GM21423 (cell line): ENCODE measurements at regions not wholly inside any gene's neighbourhood (a gene's known extent, or its start where the extent isn't known, plus 50 kb on each side); places are given as distances from the start of the nearest gene placed in this dataset.

Experiments
- ATAC-seq: cut with Tn5 transposase; IDR thresholded peaks from one replicate; pipeline ENCODE4 v1.9.1; 2021; ENCODE audit warnings: mild to moderate bottlenecking, moderate library complexity; ENCODE audit not compliant: unreplicated experiment

DNA sequence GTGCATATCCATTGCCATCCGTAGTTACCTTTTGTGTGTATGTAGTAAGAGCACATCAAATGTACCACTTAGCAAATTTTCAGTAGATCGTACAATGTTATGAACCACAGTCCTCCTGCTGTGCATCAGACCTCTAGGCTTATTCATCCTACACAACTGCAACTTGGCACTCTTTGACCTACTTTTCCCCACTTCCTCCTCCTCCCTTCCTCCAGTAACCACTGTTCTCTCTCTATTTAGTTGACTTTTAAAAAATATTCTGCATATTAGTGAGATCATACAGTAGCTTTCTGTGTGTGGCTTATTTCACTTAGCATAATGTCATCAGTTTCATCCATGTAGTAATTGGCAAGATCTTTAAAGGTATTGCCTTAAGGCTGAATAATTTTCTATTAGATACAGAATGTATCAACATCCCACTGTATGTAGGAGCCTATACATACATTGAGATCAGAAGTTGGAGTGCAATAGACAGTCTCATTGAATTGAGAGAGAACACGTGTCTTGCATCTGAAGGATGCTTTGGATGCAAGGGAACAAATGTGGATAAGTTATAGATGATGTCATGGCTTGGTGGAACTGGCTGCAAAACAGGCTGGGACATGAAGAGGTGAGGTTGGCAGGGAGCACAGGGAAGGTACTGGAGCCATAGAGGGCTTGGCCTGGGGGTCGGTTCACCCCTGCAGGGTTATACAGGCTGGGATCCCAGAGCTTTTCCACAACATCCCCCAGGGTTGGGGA, 83.0 kb upstream of the FAM180A start:
- ATAC-seq = no peak

DNA sequence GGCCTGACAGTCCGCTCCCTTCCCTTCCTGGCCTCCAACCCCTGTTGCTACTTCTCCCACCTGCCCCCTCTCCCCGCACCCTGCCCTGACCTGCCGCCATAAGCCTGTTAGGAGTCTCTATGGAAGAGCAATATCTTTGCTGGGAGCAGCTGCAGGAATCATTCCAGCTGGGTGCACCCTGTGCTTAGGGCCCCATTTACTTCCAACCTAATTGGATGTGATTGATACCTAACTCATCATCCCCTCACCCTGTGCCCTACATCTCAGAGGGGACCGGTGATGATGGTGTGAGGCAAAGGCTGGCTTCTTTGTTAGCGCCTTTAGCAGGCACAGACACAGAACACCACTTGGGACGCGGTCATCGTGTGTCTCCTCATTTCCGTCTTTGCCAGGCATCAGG, 80.0 kb upstream of the FAM180A start:
- no peak for ATAC-seq

DNA sequence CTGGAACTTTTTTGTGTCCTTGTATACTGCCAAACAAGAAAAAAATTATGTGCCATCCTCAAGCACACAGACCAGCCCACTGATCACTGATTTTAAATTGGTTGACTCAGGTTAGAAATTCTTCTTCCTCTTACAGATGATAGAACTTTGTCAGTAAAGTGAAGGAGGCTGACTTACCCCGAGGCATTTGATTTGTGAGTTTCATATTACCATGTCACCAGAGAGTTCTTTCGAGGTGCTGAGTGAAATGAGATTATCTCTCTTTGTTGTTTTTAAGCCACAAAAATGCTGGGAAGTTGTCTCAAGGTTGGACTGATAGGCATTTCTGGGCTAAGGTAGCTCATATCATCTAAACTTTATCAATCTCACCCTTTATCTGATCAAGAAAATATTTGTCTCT, 78.8 kb upstream of the FAM180A start:
- no peak for ATAC-seq

DNA sequence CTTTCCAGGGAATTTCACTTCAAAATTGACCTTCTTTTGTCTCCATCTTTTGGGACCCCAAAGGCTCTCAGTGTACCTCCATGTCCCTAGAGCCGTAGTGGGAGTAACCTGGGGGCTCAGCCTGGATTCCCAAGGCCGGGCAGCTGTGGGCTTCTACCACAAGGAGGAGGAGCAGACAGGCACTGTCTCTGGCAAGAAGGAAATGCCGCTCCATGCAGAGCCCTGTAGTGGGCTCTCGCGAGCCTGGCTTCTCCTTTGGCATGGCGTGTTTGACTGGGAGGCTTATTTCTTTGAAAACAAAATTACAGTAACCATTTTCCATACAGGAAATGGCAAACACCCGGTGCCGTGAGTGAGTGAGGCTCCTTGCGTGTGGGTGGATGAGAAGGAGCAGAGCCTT, 76.8 kb upstream of the FAM180A start:
- no peak for ATAC-seq

DNA sequence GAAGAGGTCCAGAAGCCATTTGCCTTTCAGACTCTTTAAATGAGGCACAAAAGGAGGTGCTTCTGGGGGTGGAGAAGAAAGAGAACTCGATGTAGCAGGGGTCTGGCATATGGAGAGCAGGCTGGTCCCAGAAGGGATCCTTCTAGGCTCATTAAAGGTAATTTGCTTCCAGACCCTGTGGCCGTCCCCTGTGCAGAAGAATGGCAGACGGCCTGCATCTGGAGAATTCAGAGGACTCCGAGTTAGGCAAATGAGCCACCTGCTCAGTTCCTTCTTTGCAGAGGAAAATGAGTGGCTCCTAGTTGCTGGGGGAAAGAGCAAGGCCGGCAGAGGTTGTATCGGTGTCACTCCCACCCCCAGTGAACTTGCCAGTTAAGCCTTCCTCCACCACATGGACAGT, 73.8 kb upstream of the FAM180A start:
- ATAC-seq = no peak

DNA sequence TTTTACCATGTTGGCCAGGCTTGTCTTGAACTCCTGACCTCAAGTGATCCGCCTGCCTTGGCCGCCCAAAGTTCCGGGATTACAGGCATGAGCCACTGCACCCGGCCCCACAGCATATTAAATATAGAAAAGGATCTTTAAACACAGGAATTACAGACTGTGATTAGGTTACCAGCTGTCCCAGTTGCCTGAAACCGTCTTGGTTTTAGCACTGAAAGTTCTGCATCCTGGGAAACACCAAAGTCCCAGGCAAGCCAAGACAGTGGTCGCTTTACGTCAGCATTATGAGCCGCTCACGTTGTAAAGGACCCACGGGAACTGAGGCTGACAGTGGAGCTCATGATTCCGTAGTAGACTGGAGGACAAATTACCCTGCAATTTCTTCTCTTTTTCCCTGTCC, 69.0 kb upstream of the FAM180A start:
- ATAC-seq = no peak

DNA sequence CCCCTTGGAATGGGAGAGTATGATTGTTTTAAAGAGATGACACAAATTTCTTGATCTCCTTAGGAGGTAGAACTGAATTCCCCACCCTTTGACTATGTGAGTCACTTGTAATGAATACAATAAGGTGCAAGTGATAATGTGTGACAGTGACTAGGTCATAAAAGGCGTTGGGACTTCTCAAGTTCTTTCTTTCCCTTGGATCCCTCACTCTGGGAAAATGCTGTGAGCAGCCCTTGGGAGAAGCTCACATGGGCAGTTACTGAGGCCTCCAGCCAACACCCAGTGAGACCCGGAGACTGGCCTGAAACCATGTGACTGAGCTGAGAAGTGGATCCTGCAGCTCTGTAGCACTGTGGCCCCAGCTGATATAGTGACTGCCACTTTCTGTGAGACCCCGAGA, 66.4 kb upstream of the FAM180A start:
- ATAC-seq = no peak

DNA sequence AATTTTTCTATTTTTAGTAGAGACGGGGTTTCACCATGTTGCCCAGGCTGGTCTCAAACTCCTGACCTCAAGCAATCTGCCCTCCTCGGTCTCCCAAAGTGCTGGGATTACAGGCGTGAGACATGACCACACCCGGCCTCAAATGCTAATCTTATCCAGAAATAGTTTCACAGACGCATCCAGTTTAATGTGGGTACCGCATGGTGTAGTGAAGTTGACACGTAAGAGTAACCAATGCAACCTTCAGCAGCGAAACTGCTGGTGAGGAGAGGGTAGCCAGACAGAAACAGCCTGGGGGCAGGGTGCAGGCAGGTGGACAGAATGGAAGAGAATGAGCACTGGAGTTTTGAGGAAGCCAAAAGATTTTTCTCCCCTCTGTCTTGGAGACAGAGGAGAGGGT, 63.5 kb upstream of the FAM180A start:
- ATAC-seq = no peak

DNA sequence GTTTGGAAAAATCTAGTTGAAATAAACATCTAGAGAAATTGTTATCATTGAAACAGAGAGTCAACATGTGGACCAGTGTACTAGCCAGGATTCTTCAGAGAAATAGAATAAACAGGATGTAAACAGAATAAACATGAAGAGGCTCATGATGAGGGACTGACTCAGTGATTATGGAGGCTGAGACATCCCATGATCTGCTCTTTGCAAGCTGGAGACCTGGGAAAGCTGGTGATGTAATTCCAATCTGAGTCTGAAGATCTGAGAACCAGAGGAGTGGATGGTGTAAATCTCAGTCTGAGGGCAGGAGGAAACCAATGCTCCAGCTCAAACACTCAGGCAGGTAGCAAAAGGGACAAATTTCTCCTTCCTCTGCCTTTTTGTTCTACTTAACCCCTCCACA, 62.9 kb upstream of the FAM180A start:
- no peak for ATAC-seq

DNA sequence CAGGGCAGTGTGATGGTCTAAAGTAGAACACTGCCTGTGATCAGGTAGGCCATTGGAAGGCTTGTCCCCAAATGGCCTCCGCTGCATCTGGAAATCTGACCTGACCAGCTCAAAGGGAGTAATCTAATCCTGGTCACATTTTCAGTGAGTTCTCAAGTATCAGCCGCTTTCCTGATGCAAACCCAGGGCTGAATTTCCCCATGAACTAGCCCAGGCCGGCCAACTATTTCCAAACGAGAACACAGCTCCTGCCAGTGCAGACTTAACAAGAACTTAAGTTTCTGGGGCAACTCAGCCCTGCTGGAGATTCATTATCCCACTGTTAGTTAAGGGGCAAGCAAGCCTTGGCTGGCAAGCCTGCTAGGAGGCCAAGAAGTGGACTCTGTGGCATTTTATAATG, 59.6 kb upstream of the FAM180A start:
- ATAC-seq = no peak

DNA sequence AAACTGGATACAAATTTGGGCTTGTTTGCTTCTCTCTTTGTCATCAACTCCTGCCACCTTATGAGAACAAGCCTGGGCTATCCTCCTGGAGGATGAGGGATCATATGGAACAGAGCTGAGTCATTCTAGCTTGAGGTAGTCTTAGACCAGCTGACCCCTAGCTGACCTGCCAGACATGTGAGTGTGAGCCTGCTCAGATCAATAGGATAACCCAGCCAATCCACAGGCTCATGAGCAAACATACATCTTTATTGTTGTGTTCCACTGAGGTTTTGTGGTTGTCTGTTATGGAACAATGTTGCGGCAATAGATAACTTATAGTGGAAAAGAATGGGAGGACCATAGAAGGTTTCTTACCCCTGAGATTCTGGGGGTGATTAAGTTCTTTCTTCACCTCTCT, 54.5 kb upstream of the FAM180A start:
- ATAC-seq = no peak

DNA sequence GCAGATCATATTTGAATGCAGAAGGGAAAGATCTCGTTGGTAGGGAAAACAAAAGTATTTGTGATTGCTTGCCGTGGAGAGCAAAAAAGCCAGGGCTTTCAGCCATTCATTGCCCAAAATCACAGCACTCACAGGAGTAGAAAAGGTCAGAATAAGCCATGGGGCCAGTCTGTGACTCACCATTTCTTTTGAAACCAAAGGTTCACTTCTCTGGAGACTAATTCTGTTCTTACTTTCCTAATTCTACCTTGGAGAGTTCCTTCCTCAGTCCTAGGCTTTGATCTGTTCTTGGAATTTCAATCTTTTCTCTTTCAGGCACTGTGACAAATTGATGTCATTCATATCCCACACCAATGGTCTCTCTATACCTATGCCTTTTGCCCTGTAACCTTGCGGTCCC, 54.1 kb upstream of the FAM180A start:
- no peak for ATAC-seq

DNA sequence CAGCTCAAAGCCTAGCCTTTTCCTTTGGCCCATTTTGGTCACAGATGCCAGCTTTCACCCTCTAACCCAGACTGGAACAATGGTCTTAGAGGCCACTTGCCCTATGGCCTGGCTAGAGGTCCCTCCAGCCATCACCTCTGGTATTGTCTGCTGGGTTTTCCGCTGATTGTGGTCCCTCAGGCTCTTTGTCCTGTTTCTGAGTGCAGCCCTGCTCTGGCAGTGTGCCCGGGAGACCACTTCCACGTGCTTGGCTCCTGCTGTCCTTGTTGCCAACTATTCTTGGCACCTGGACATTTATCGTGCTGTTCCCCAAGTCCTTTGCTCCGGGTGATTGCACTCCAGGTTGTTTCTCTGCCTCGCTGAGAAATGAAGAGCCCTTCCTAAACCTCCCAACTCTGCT, 53.3 kb upstream of the FAM180A start:
- ATAC-seq = no peak

DNA sequence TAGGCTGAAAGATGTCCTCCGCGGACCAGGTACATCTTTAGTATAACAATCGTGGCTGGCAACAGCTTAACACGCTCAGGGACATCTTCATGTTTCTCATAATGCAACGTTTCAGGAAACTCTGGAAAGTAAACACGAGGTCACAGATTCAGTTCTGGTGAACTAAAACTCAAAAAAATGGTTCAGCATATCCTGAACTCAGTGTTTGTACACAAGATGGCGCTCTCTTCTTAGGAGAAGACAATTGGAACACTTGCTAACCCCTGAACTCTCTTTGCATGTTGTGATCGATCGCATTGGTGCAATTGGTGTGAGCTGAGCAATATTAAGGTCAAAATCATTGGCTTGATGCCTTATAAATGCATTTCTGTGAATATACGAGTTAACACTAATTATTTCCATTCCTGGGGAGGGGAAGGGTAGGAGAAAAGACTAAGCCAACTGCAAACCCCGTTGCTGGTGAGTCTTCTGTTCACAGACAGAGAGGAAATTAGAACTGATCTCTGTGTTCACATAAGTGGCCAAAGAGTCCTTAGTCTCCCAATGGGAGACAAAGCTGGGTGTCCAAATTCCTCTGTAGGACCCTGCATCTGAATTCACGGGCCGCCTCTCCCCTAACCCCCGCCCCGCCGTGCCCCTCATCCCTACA, 52.6 kb upstream of the FAM180A start:
- peak; percentile 73 for ATAC-seq

DNA sequence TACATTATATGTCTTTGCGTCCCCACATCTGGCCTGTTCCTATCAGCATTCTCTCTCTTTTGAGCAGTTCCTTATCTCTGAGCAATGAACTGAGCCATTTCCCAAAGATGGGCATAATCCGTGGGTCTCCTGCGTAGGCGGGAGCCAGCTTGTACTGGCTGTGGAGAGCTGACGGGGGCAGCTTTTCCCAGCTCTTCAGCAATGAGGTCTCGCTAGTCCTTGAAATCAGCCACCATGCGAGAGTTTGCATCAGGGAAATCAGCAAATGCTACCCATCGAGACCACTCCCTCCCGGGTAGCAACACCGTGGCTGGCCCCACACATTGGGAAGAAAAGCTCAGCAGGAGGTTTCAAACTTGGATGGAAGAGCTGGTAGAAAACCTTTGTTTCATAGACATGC, 51.9 kb upstream of the FAM180A start:
- ATAC-seq = no peak

DNA sequence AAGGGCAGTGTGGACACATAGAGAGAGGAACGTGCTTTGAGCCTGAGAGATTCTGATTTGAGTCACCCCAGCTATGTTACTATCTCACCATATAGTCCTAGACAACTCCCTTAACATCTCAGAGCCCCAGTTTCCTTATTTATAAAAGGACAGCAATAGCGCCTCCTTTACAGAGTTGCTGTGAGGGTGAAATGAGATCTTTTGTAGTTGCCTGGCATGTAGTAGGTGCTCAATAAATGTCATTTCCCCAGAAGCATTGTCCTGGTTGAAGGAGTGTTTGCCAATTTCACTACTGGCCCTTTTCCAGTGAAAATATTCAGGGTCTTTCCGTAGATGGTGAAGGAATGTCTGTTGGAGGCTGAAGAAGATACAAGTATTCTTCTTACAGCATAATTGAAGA, 51.3 kb upstream of the FAM180A start:
- no peak for ATAC-seq
